Stimulated activated naive CD8-positive, alpha-beta T cell treated with anti-CD3 and anti-CD28 coated beads, Interleukin-15, Interleukin-2, amounts not matched to agents 100 ng/mL and 50 ng/mL, for 24 hours (primary cell): ENCODE measurements at regions not wholly inside any gene's neighbourhood (a gene's known extent, or its start where the extent isn't known, plus 50 kb on each side); places are given as distances from the start of the nearest gene placed in this dataset.

Experiments used
- H3K27ac Mint-ChIP-seq: one replicate; pipeline ENCODE4 v1.8.0; 2021; ENCODE audit warnings: mild to moderate bottlenecking, mixed read lengths
- H3K27me3 Mint-ChIP-seq: one replicate; pipeline ENCODE4 v1.8.0; 2021; ENCODE audit warnings: mixed read lengths
- H3K36me3 Mint-ChIP-seq: one replicate; pipeline ENCODE4 v1.8.0; 2021; ENCODE audit warnings: low read depth, mixed read lengths
- H3K4me1 Mint-ChIP-seq: one replicate; pipeline ENCODE4 v1.8.0; 2021; ENCODE audit warnings: low read depth, mixed read lengths
- H3K4me3 Mint-ChIP-seq: one replicate; pipeline ENCODE4 v1.8.0; 2021; ENCODE audit warnings: mild to moderate bottlenecking, mixed read lengths
- H3K9me3 Mint-ChIP-seq: one replicate; pipeline ENCODE4 v1.8.0; 2021; ENCODE audit warnings: mixed read lengths

GRCh38 chr10:45500798-45501197, 126.8 kb downstream of the ALOX5 start:
- no peaks in the 10 kb centered on the region for H3K36me3 Mint-ChIP-seq
- peaks cover 5% of the 10 kb centered on the region for H3K9me3 Mint-ChIP-seq
- H3K4me1 Mint-ChIP-seq = peaks cover 11% of the 10 kb centered on the region
- no peaks in the 10 kb centered on the region for H3K27me3 Mint-ChIP-seq
- H3K27ac Mint-ChIP-seq = no peak overlapping the region
- H3K4me3 Mint-ChIP-seq = no peak overlapping the region

GRCh38 chr10:45500304-45500703, 126.3 kb downstream of the ALOX5 start:
- H3K9me3 Mint-ChIP-seq = peaks cover 9% of the 10 kb centered on the region
- no peaks in the 10 kb centered on the region for H3K27me3 Mint-ChIP-seq
- peaks cover 13% of the 10 kb centered on the region for H3K4me1 Mint-ChIP-seq
- H3K36me3 Mint-ChIP-seq = no peaks in the 10 kb centered on the region
- H3K4me3 Mint-ChIP-seq = no peak overlapping the region
- H3K27ac Mint-ChIP-seq = no peak overlapping the region

GRCh38 chr10:45495438-45496152, 121.6 kb downstream of the ALOX5 start:
- H3K27ac Mint-ChIP-seq = no peak overlapping the region

More at GRCh38 chr10:45495438-45496152, 121.6 kb downstream of the ALOX5 start:
- Mint-ChIP-seq H3K4me1 (peaks cover 8% of the 10 kb centered on the region), H3K4me3 (no peak overlapping the region), H3K9me3 (peaks cover 11% of the 10 kb centered on the region), H3K27me3 (no peaks in the 10 kb centered on the region), H3K36me3 (peaks cover 16% of the 10 kb centered on the region)
